ENCODE measurements at regions not wholly inside any gene's neighbourhood (a gene's known extent, or its start where the extent isn't known, plus 50 kb on each side); places are given as distances from the start of the nearest gene placed in this dataset.

- Histone ChIP-seq H3K79me2 (ENCODE audit: insufficient read depth, low read depth, low read length) (no peaks in the 10 kb centered on the region), H3K4me3 (ENCODE audit: low read depth, low read length, poor library complexity, severe bottlenecking) (no peak overlapping the region), H3K4me1 (ENCODE audit: insufficient read depth, low read length, poor library complexity, severe bottlenecking) (no peaks in the 10 kb centered on the region), H2AFZ (ENCODE audit: low read length) (no peak overlapping the region), H3K27ac (ENCODE audit: low read depth, low read length, poor library complexity, severe bottlenecking) (no peak overlapping the region), H3K9me2 (ENCODE audit: insufficient read depth, low read length) (no peaks in the 10 kb centered on the region), H4K20me1 (ENCODE audit: insufficient read depth, low read length) (no peaks in the 10 kb centered on the region), H3K4me2 (ENCODE audit: low read length) (no peak overlapping the region), H3K36me3 (ENCODE audit: insufficient read depth, low read length) (no peaks in the 10 kb centered on the region), H3K9me3 (ENCODE audit: low read length) (no peaks in the 10 kb centered on the region)
- ChIA-PET CTCF (ENCODE audit: unreplicated experiment) (no interaction called here), POLR2A (no interaction called here)
- no TSS peak for BruUV-seq (replicated peaks)
- DNase-seq (ENCODE audit: low spot score): no peak
- TF ChIP-seq EZH2phosphoT487 (IDR thresholded peaks at IDR 0.05; ENCODE audit: borderline replicate concordance, low read depth, low read length): no peak
- TF ChIP-seq, protein P1, sequence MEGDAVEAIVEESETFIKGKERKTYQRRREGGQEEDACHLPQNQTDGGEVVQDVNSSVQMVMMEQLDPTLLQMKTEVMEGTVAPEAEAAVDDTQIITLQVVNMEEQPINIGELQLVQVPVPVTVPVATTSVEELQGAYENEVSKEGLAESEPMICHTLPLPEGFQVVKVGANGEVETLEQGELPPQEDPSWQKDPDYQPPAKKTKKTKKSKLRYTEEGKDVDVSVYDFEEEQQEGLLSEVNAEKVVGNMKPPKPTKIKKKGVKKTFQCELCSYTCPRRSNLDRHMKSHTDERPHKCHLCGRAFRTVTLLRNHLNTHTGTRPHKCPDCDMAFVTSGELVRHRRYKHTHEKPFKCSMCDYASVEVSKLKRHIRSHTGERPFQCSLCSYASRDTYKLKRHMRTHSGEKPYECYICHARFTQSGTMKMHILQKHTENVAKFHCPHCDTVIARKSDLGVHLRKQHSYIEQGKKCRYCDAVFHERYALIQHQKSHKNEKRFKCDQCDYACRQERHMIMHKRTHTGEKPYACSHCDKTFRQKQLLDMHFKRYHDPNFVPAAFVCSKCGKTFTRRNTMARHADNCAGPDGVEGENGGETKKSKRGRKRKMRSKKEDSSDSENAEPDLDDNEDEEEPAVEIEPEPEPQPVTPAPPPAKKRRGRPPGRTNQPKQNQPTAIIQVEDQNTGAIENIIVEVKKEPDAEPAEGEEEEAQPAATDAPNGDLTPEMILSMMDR (conservative IDR thresholded peaks at IDR 0.05; ENCODE audit: low read length): no peak
- intact Hi-C loops (cut with micrococcal nuclease; ENCODE audit: unreplicated experiment): no loop called here
Observed at GRCh38 chr22:44375451-44375850, 62.7 kb upstream of the SHISAL1 start.

DNA sequence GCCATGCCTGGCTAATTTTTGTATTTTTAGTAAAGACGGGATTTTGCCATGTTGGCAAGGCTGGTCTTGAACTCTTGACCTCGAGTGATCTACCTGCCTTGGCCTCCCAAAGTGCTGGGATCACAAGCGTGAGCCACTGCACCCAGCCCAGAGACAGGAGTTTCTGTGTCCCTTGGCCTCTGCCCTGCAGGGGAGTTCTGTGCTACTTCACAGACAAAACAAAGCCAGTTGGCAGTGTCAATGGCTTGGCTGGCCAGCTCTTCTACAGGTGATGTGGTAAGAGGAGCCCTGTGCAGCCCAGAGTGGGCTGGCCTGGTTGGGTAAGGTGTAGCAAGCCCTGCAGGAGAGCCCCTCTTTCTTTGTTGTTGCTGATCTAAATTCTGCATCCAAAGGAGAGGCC, 60.5 kb upstream of the SHISAL1 start:
- ChIA-PET CTCF (ENCODE audit: unreplicated experiment) (no interaction called here), POLR2A (no interaction called here)
- Histone ChIP-seq H3K4me3 (ENCODE audit: low read depth, low read length, poor library complexity, severe bottlenecking) (no peak overlapping the region), H4K20me1 (ENCODE audit: insufficient read depth, low read length) (no peaks in the 10 kb centered on the region), H3K9me3 (ENCODE audit: low read length) (no peaks in the 10 kb centered on the region), H3K9me2 (ENCODE audit: insufficient read depth, low read length) (no peaks in the 10 kb centered on the region), H3K36me3 (ENCODE audit: insufficient read depth, low read length) (no peaks in the 10 kb centered on the region), H3K27ac (ENCODE audit: low read depth, low read length, poor library complexity, severe bottlenecking) (no peak overlapping the region), H3K4me1 (ENCODE audit: insufficient read depth, low read length, poor library complexity, severe bottlenecking) (no peaks in the 10 kb centered on the region), H3K4me2 (ENCODE audit: low read length) (no peak overlapping the region), H2AFZ (ENCODE audit: low read length) (no peak overlapping the region), H3K79me2 (ENCODE audit: insufficient read depth, low read depth, low read length) (no peaks in the 10 kb centered on the region)
- no peak for DNase-seq (ENCODE audit: low spot score)
- TF ChIP-seq, protein P1 (conservative IDR thresholded peaks at IDR 0.05; ENCODE audit: low read length): no peak
- TF ChIP-seq EZH2phosphoT487 (IDR thresholded peaks at IDR 0.05; ENCODE audit: borderline replicate concordance, low read depth, low read length): no peak
- intact Hi-C loops (cut with micrococcal nuclease; ENCODE audit: unreplicated experiment): no loop called here
- no TSS peak for BruUV-seq (replicated peaks)

DNA sequence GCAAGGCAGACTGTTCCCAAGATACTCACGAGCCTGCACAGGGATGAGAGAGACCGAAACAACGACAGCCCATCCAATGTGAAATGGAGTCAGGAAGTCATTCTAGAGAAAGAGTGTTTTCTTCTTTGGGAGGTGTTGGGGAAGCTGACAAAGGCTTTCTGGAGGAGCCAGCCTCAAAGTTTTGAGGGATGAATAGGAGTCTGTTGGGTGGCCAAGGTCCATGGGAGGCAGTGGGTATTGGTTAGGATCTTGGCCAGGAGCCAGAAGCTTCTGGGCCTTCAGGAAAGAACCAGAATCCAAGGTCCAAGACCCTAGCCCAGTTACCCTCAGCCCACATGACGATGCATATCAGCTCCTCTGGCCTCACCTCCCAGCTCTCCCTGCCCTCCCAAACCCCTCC, 59.9 kb upstream of the SHISAL1 start:
- ChIA-PET POLR2A (no interaction called here), CTCF (ENCODE audit: unreplicated experiment) (no interaction called here)
- no peaks in the 10 kb centered on the region for H3K36me3 ChIP-seq (ENCODE audit: insufficient read depth, low read length)
- no peaks in the 10 kb centered on the region for H3K9me3 ChIP-seq (ENCODE audit: low read length)
- no peaks in the 10 kb centered on the region for H3K4me1 ChIP-seq (ENCODE audit: insufficient read depth, low read length, poor library complexity, severe bottlenecking)
- no peak for TF ChIP-seq EZH2phosphoT487 (IDR thresholded peaks at IDR 0.05; ENCODE audit: borderline replicate concordance, low read depth, low read length)
- TF ChIP-seq, protein P1 (conservative IDR thresholded peaks at IDR 0.05; ENCODE audit: low read length): no peak
- H3K79me2 ChIP-seq (ENCODE audit: insufficient read depth, low read depth, low read length): no peaks in the 10 kb centered on the region
- H3K4me2 ChIP-seq (ENCODE audit: low read length): no peak overlapping the region
- no peak for DNase-seq (ENCODE audit: low spot score)
- no peaks in the 10 kb centered on the region for H3K9me2 ChIP-seq (ENCODE audit: insufficient read depth, low read length)
- H4K20me1 ChIP-seq (ENCODE audit: insufficient read depth, low read length): no peaks in the 10 kb centered on the region
- H3K27ac ChIP-seq (ENCODE audit: low read depth, low read length, poor library complexity, severe bottlenecking): no peak overlapping the region
- intact Hi-C loops (cut with micrococcal nuclease; ENCODE audit: unreplicated experiment): no loop called here
- H2AFZ ChIP-seq (ENCODE audit: low read length): no peak overlapping the region
- BruUV-seq (replicated peaks): no TSS peak
- no peak overlapping the region for H3K4me3 ChIP-seq (ENCODE audit: low read depth, low read length, poor library complexity, severe bottlenecking)

Data from OCI-LY7 (cell line).